HG03460 (cell line): ENCODE measurements at regions not wholly inside any gene's neighbourhood (a gene's known extent, or its start where the extent isn't known, plus 50 kb on each side); places are given as distances from the start of the nearest gene placed in this dataset.

Experiments used
- ATAC-seq: cut with Tn5 transposase; IDR thresholded peaks from one replicate; pipeline ENCODE4 v1.9.1; 2021; ENCODE audit not compliant: unreplicated experiment

DNA sequence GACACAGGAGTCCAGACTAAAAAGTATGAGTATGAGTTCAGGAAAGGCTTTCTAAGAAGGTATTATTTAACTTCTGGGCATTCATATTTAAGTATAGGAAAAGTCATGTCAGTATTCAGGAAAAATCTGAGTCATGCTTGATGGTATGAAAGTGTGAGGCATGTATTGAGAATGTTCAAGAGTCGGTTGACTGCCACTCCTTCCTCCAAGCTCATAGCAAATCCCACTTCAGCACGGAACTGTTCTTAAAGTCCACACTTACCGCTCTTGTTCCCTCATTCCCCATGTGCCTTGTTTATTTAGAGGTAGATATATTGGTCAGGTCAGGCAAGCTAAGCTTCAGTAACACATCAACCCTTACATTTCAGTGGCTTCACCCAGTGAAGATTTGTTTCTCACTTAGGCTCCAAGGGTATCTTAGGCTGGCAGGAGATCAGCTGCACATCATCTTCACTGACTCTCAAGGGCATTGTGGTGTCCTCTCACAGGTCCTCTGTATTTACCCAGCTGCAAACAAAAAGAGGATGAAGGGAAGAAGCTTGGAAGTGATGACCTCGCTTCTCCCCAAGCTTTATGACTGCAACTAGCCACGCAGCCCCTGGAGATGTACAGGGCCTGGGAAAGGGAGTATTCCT lies 1189.2 kb downstream of the EFNB2 start:
- no peak for ATAC-seq

DNA sequence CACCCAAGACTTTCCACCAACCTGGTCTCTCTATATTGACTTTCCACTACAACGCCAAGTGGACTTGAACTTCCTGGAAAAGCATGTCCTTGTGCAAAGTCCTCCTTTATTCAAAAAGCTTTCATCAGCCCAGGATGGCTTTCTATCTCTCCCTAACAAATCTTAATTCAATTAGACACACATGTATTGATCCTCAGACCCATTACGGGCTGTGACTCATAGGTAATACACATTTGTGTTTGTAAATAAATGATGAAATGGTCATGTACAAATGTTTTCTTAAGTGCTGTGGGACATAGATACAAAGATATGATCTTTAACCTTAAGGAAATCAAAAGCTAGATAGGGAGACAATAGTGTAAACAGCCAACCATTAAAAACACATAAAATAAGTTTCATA lies 1189.7 kb downstream of the EFNB2 start:
- ATAC-seq: no peak

- ATAC-seq: no peak
Observed at GRCh38 chr13:105345131-105345530, 1190.3 kb downstream of the EFNB2 start.

DNA sequence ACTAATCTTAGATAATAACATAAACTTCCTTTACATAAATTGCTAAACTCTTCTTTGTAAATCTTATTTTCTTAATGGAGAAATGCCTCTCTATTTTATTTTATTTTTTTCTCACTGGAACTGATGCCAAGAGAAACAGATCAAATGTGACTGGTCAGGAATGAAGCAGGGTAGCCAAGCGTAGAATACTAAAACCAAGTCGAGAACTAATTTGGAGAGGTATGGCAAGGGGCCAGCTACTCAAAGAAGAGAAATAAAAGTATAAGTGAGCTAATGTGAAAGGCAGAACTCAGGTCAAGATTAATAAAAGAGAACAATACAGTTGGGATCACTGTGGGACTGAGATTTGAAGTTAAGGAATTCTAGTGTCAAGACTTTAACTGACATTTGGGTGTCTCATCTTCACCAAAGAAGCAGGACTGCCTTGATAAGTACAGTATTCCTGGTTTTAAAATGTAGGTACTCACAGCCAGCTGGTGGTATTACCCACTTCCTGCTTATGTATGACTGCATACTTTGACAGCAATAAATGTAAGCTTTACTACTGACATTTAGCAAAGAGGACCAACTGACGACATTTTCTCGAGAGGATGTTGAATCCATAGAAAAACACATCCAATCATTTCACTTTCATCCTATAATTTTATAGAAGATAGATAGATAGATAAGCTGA lies 1192.2 kb downstream of the EFNB2 start:
- ATAC-seq: no peak

DNA sequence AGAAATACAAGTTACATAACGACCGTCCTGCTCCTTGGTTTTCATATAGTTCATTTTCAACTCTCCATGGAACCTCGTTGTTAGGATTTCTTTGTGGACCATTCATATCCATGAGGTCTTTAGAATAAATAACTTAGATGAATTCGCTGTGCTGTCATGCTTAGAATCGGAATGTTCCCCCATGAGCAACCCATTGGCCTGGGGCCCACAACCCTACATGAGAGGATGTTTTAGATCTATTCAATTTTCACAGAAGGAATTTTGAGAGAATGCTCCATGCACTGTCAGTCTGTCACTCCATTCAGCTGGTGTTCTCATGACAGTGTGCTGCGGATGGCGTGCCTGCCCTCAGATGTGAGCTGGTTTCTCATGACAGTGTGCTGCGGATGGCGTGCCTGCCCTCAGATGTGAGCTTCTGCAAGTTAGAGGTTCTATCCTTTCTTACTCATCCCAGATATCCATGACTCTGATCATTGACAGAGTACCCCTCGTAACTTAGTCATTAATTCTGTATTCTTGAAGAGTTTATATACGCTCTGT lies 1193.1 kb downstream of the EFNB2 start:
- ATAC-seq: no peak

DNA sequence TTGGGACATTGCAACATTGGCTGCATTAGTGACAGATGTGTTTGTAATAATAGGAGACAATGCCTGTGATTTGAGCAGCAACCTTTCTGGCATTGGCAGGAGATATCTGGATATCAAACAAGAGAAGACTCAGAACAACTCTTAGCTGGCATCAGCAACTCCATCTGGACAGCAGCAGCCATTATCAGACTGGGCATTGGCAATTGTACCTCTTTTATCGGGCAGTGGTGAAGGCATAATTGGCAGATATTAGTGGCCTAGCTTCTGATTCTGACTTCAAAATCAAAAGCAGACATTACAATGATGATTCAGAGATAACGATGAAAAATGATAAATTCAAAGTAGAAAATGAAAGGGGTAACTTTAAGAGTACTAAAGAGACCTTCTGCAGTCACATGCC lies 1193.7 kb downstream of the EFNB2 start:
- ATAC-seq: no peak

DNA sequence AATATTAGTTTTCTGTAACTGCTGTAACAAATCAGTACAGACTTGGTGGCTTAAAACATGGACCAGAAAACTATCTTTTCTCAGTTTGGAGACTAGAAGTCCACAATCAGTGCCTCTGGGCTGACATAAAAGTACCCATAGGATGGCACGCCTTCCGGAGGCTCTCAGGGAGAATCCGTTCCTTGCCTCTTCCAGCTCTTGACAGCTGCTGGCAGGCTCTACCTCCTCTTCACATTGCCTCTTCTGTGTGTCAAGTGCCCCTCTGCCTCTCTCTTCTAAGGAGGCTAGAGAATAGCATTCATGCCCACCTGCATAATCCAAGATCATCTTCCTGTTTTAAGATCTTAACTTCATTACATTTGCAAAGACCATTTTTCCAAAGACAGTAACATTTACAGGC lies 1194.2 kb downstream of the EFNB2 start:
- no peak for ATAC-seq

DNA sequence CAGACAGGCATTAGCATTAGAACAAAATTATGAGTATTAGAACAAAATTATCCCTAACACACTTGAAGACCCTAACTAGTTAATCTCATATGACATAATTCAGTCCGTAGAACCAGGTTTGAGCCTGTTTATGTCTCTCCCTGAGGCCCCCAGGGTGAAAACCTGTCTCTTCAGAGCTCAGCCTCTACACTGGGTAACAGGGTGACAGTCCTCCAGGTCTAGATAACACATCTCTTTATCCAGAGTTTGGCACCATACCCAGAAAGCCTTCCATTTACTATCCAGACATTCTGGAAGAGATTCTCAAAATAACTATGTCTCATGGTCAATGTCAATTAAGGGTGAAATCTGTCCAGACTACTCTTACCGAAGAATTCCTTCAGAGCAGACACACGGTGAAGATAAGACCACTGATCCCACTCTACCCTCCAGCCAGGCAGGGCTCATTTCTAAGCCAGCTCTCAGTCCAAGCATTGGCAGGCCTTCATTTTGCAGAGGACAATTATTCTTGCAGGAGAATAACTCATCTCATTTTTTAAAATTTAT lies 1195.3 kb downstream of the EFNB2 start:
- no peak for ATAC-seq

DNA sequence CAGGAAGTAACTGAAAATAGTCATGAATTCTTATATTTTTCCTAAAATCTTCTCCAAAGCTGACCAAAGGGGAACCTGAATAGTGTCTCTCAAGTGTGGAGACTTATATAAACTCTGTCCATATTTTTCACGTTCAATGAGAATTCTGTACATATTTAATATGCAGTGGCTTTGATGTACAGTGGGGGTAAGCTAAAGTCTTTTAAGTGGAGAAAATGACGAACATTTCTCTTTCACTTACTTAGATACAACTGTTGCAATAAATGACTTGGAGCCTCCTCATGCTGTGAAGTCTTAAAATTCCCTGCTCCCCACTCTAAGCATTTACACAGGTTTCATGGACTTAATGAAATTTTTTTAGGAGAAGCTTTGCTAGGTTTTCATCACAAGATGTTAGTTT lies 1196.7 kb downstream of the EFNB2 start:
- ATAC-seq: no peak

GRCh38 chr13:105338006-105338405 lies 1197.5 kb downstream of the EFNB2 start:
- ATAC-seq: no peak

GRCh38 chr13:105336706-105337576 lies 1198.5 kb downstream of the EFNB2 start:
- ATAC-seq: no peak

GRCh38 chr13:105334211-105334610 lies 1201.3 kb downstream of the EFNB2 start:
- no peak for ATAC-seq

DNA sequence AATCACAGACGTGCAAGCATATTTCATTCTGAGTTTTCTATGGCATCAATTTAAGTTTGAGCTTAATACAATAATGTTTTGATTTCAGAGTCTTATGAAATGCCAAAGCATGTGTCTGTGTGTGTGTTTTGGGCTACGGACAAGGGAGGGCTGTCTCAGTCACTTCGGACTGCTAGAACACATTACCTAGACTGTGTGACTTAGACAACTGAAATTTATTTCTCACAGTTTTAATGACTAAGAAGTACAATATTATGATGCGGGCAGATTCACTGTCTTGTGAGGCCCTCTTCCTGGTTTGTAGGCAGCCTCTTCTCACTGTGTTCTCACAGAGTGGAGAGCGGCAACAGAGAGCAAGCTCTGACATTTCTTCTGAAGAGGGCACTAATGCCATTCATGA lies 1202.0 kb downstream of the EFNB2 start:
- ATAC-seq: no peak

- ATAC-seq: no peak
Observed at GRCh38 chr13:105329359-105329758, 1206.1 kb downstream of the EFNB2 start.

- ATAC-seq: no peak
Observed at GRCh38 chr13:105328212-105328611, 1207.2 kb downstream of the EFNB2 start.

DNA sequence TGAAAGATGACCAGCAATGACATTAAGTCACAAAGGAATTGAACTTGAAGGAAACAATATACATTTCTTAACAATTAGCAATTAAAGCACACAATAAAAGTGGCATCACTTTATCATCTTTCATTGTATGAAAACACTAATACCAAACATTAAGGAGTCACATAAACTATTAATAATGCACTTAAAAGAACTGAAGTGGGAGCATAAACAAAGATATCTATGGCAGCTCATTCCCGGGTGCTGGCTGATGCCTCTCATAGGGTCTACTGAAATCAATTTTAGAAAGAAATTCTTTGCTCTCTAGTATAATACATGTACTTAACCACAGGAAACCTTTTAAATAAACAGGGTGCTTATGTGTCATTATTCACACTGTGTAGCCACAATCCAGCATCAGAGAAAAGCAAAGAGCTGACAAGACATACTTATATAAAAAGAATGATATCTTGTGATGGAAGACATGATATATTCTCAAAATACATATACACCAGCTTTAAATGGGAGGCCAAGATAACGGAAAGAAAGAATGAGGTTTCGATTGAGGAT lies 1207.8 kb downstream of the EFNB2 start:
- ATAC-seq: no peak

- no peak for ATAC-seq
Observed at GRCh38 chr13:105319875-105320274, 1215.6 kb downstream of the EFNB2 start.

- no peak for ATAC-seq
Observed at GRCh38 chr13:105316731-105317130, 1218.7 kb downstream of the EFNB2 start.

- no peak for ATAC-seq
Observed at GRCh38 chr13:105312906-105313305, 1222.6 kb downstream of the EFNB2 start.

GRCh38 chr13:105311094-105311493 lies 1224.4 kb downstream of the EFNB2 start:
- no peak for ATAC-seq

- no peak for ATAC-seq
Observed at GRCh38 chr13:105307776-105308175, 1227.7 kb downstream of the EFNB2 start.
